COLO668 (cell line): ENCODE measurements at regions not wholly inside any gene's neighbourhood (a gene's known extent, or its start where the extent isn't known, plus 50 kb on each side); places are given as distances from the start of the nearest gene placed in this dataset.

Experiments
- DNase-seq: peaks from one replicate; lab custom pipeline; 2025; ENCODE audit not compliant: unreplicated experiment; lab: John Stamatoyannopoulos, UW

DNA sequence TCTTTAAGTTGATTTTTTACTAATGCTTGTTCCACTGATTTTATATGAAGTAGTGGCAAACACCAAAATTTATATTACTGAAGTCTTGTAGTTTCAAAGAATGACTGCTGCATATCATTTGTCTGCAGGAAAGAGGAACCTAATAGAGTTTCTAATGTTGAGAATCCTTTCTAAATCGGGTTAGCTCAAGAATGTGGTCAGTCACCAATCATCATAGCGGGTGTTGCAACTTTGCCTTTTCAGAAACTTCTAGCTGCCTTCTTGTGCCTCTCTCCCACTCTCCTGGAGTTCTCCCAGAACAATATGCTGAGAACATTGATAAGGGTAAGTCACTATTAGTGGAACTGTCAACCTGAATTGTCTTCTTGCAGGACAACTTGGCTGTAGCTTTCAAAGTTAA, 524.8 kb upstream of the SORCS1 start:
- DNase-seq, result no peak

DNA sequence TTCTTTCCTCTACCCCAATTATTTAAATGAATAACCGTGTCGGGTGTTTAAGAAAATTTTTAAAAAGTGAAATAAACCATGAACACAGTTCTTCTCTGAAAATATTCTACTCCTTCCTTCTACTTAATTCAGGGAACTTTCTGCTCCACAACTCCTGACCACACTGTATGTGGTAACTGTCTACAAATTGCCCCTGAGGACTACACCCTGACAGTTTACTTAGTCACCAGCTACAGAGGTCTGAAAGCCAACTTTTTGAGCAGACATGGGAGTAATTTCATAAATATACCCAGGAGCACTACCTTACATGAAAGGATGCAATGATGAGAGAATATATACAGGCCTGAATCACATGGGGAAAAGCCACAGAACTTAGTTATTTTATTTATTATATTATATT, 523.2 kb upstream of the SORCS1 start:
- DNase-seq, result no peak

- no peak for DNase-seq
These were observed 521.6 kb upstream of the SORCS1 start for GRCh38 chr10:107686095-107686494.

DNA sequence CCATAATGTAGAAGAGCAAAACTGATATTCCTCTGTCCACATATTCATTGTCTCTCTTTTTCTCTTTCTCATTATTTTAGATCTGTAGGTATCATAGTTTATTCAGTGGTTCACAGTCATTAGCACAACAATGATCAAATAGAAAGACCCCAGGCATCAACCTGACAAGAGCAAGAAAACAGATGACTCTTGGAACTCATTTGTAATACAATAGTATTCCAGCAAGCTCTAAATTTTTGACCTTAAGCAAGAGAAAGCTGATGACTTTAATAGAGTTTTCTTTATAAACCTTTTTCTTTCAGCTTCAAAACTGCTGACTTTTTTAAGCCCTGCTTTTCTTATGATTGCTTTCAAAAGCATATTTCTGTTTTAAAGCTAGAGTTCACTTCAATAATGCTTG, 507.5 kb upstream of the SORCS1 start:
- no peak for DNase-seq

GRCh38 chr10:107666214-107666613, 501.7 kb upstream of the SORCS1 start:
- no peak for DNase-seq

GRCh38 chr10:107665459-107665858, 501.0 kb upstream of the SORCS1 start:
- DNase-seq, result no peak

DNA sequence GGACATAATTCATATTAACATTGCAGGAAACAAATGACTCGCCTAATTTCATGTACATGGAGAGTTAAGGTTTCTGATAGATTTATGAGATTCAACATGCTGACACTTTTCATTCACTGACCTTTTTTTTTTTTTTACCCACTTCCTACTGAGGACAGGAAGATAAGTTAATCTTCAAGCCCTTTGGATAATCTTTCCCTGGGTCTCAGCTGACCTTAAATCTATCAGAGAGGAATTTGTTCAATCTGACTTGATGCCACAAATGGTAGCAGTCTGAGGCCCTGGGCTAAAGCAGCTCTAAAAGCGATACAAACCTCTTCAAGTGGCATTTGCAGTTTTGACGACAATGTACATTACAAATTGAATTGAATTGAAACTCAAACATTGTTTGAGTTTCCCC, 493.3 kb upstream of the SORCS1 start:
- DNase-seq, result no peak

DNA sequence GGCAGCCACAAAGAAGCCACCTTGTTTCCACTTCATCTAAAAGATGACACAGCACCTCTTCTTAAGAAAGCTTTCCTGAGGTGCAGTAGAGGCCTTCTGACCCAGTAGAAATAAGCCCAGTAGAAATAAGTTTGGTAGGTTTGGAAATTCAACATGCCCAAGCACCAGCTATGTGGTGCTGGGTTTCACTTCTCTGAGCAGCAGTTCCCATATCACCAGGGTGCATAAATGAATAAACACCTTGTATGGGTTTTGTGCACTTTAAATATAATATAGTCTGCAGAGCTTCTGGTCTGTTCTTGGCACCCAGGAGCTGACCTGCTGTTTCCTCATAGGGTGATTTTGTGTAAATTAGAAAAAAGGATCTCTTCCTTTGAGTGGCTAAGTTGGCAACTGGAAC, 492.4 kb upstream of the SORCS1 start:
- no peak for DNase-seq

- no peak for DNase-seq
These were observed 489.4 kb upstream of the SORCS1 start for GRCh38 chr10:107653832-107654287.

DNA sequence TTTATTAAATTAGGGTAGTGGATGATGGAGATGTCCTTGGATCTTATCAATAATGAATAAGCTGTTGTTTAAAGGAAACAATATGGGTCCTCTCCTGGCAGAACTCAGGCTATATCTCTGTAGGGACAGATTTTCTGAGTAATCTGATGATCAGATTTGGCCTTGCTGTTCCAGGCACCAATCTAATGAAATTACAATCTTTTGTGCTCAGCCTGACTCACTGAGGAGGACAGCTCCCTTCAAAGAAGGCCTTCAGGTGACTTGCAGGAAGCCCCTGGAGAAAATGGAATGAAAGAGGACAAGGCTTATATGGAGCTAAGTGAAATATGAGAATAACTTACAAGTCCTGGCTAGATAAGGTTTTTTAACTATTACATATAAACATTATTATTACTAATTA, 486.4 kb upstream of the SORCS1 start:
- no peak for DNase-seq

DNA sequence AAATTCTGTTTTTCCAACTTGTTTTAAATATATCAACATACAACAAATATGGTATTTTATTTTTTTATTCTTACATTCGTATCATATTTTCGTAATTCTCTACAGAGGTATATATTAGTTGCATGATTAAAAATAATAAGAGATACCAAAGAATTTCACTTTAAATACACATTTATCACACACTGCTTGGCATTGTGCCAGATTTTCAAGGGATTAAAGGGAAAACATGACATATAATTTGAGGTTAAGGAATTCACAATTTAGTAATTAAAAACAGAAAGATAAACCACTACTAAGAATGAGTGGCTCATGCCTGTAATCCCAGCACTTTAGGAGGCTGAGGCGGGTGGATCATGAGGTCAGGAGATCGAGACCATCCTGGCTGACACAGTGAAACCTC, 484.7 kb upstream of the SORCS1 start:
- DNase-seq, result no peak

- no peak for DNase-seq
These were observed 483.0 kb upstream of the SORCS1 start for GRCh38 chr10:107647462-107647861.

DNA sequence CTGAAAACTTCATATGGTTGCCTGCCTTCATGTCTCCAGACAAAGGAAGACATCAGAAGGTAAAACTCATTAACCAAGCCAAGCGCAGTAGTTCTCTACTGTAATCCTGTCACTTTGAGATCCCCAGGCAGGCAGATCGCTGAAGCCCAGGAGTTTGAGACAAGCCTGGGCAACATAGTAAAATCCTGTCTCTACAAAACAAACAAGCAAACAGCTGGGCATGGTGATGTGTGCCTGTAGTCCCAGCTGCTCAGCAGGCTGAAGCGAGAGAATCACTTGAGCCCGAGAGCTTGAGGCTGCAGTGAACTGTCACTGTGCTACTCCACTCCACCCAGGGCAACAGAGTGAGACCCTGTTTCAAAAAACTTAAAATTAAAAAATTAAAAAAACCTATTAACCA, 467.4 kb upstream of the SORCS1 start:
- peak; percentile 9 for DNase-seq

DNA sequence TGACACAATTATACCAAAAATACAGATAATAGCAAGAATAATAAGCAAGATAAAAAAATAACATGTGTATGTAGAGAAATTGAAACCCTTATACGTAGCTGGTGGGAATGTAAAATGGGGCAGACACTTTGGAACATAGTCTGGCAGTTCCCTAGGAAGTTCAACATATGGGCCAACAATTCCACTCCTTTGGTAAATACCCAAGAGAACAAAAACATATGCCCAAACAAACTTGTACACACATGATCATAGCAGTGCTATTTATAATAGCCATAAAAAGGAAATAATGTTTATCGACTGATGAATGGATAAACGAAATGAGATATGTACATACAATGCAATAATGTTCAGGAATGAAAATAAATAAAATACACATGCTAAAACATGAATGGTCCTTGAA, 462.4 kb upstream of the SORCS1 start:
- DNase-seq, result no peak

GRCh38 chr10:107623292-107623691, 458.8 kb upstream of the SORCS1 start:
- no peak for DNase-seq

DNA sequence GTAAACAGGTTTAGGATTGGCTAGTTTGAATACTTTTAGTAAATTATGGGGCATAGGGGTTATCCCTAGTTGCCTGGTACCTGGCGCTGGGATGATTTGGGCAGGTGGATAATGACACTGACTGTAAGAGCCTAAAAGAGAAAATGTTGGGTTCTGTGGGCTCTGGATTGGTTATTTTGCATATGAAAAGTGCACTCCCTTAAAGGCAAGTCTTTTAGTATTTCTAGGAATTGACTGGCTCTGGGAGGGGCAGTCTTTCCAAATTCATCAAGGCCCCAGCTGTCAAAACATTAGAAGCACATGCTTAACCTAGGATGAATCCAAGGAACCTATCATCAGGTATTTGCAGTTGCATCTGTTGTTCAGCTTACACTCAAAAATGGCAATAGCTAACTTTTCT, 454.6 kb upstream of the SORCS1 start:
- no peak for DNase-seq

DNA sequence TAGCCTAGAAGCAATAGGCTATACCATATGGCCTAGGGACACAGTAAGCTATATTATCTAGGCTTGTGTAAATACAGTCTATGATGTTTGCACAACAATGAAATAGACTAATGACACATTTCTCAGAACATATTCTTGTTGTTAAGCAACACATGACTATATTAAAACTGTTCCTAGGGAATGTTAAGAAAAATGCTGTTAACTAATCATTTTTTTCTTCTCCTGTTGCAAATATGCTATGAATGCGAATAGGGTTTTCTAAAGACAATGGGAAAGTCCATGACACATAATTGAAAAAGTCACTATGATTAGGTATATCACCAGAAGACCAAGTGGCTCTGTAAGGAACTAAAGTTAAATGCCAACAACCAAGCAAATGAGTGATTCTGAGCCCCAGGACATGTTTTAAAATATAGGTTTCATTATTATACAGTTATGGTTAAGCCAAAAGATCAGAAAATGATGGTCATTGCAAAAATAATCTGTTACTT, 454.0 kb upstream of the SORCS1 start:
- DNase-seq, result no peak

- DNase-seq, result no peak
These were observed 452.2 kb upstream of the SORCS1 start for GRCh38 chr10:107616463-107617410.

GRCh38 chr10:107616031-107616430, 451.5 kb upstream of the SORCS1 start:
- no peak for DNase-seq

GRCh38 chr10:107614939-107615685, 450.6 kb upstream of the SORCS1 start:
- DNase-seq, result peak; percentile 22

DNA sequence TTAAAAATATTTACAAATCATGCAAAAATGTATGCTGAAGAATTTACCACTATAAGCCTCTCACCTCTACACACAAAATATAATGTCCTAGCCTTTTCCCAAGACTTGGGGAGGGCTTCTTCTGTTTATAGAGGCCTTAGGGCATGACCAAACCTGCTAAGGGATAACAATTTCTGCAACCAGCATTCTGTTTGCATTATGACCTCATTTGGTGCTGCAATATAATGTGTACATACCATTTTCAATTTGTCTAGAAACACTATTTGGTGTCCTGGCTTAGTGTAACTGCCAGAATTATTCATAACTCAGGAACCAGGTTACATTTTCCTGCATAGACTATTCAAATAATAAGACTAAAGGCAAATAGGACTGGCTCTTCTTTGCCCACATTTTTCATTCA, 446.6 kb upstream of the SORCS1 start:
- DNase-seq, result peak; percentile 6

GRCh38 chr10:107589081-107589480, 424.6 kb upstream of the SORCS1 start:
- DNase-seq, result no peak
